Erythroblast (primary cell): ENCODE measurements at regions not wholly inside any gene's neighbourhood (a gene's known extent, or its start where the extent isn't known, plus 50 kb on each side); places are given as distances from the start of the nearest gene placed in this dataset.

Source experiments
- GATA1 ChIP-seq: IDR thresholded peaks from 2 replicates; pipeline ENCODE4 v1.6.1; 2011; ENCODE audit warnings: low read depth, mild to moderate bottlenecking, control low read depth, low read length, moderate library complexity
- POLR2A ChIP-seq: IDR thresholded peaks from 2 replicates; pipeline ENCODE4 v1.6.1; 2011; ENCODE audit warnings: mild to moderate bottlenecking, low read length

GRCh38 chr4:128342762-128343161 is 55.1 kb upstream of the PGRMC2 start:
- TF ChIP-seq POLR2A (no peak), GATA1 (no peak)
